H1 (cell line): ENCODE measurements at regions not wholly inside any gene's neighbourhood (a gene's known extent, or its start where the extent isn't known, plus 50 kb on each side); places are given as distances from the start of the nearest gene placed in this dataset.
A peak's percentile ranks its signal among the peaks of the same experiment; 100 is the strongest.

ENCODE experiments used
- CTCF ChIA-PET: fragments of 300-600 bp; sonication (Branson Sonifier 250); formaldehyde crosslinking; loops from one replicate; lab custom pipeline; 2021; ENCODE audit not compliant: partially characterized antibody; lab: Charles Lee
- POLR2A ChIA-PET: fragments of 300-600 bp; sonication (Branson Sonifier 250); formaldehyde crosslinking; loops from one replicate; lab custom pipeline; 2021; ENCODE audit warnings: inconsistent platforms; ENCODE audit not compliant: partially characterized antibody; lab: Charles Lee
- DNase-seq, 2 experiments: peaks; one replicate each; pipeline versions ENCODE4 v3.0.0 to v3.0.0-alpha.2; 2010 to 2022; ENCODE audit warnings: low spot score in 2 of 2, low read depth in 1 of 2, mixed read lengths in 1 of 2
- FAIRE-seq: peaks from 2 replicates; lab custom pipeline; 2011; peaks lifted over from hg19 to GRCh38; lab: Jason Lieb, UNC
- H2AFZ ChIP-seq: 2 replicates; pipeline ENCODE4 v1.8.1; 2012; ENCODE audit warnings: low read length, inconsistent platforms
- H2AK5ac ChIP-seq: 2 replicates; pipeline ENCODE4 v1.6.1; 2013; ENCODE audit warnings: low read depth, low read length
- H2BK120ac ChIP-seq: replicated peaks from 2 replicates; pipeline ENCODE3; 2013; ENCODE audit warnings: low read depth, low read length, inconsistent platforms
- H2BK12ac ChIP-seq: 2 replicates; pipeline ENCODE4 v1.6.1; 2013; ENCODE audit warnings: low read depth, low read length
- H2BK15ac ChIP-seq: 2 replicates; pipeline ENCODE4 v1.6.1; 2013; ENCODE audit warnings: low read length
- H2BK20ac ChIP-seq: 2 replicates; pipeline ENCODE4 v1.6.1; 2013; ENCODE audit warnings: low read length
- H2BK5ac ChIP-seq: 2 replicates; pipeline ENCODE4 v1.6.1; 2013; ENCODE audit warnings: low read depth, low read length
- H3K14ac ChIP-seq: 2 replicates; pipeline ENCODE4 v1.6.1; 2013; ENCODE audit warnings: inconsistent platforms; ENCODE audit not compliant: insufficient read length
- H3K18ac ChIP-seq: 2 replicates; pipeline ENCODE4 v1.6.1; 2013; ENCODE audit warnings: low read length; ENCODE audit errors: extremely low read depth
- H3K23ac ChIP-seq: 2 replicates; pipeline ENCODE4 v1.6.1; 2013; ENCODE audit warnings: inconsistent platforms; ENCODE audit not compliant: insufficient read length
- H3K23me2 ChIP-seq: 2 replicates; pipeline ENCODE4 v1.6.1; 2013; ENCODE audit warnings: low read depth, low read length
- H3K27ac ChIP-seq: 2 replicates; pipeline ENCODE4 v1.6.1; 2011; ENCODE audit warnings: low read depth, low read length, inconsistent platforms
- H3K27me3 ChIP-seq, 4 experiments: replicated peaks in 1 of 4; 1 replicate in 1 of 4; 2 replicates in 3 of 4; pipeline versions ENCODE4 v1.6.1 to v1.8.1; 2011 to 2013; ENCODE audit warnings: low read length in 3 of 4, mild to moderate bottlenecking in 3 of 4, inconsistent platforms in 2 of 4, mixed read lengths in 2 of 4, moderate library complexity in 1 of 4; ENCODE audit not compliant: control insufficient read depth in 3 of 4, insufficient read depth in 3 of 4; ENCODE audit errors: extremely low read depth in 1 of 4
- H3K36me3 ChIP-seq, 4 experiments: 2 replicates each; pipeline versions ENCODE4 v1.6.1 to v1.8.1; 2011 to 2013; ENCODE audit warnings: mild to moderate bottlenecking in 4 of 4, low read length in 3 of 4, moderate library complexity in 2 of 4, control low read depth in 1 of 4, inconsistent platforms in 1 of 4; ENCODE audit not compliant: insufficient read depth in 4 of 4, control insufficient read depth in 2 of 4
- H3K4ac ChIP-seq: replicated peaks from 2 replicates; pipeline ENCODE3; 2013; ENCODE audit warnings: low read length, low read depth, mixed read lengths, inconsistent platforms; ENCODE audit not compliant: insufficient read length
- H3K4me1 ChIP-seq, 4 experiments: replicated peaks in 1 of 4; 1 replicate in 1 of 4; 2 replicates in 3 of 4; pipeline versions ENCODE4 v1.6.1 to v1.8.1; 2011 to 2013; ENCODE audit warnings: low read length in 3 of 4, inconsistent platforms in 2 of 4, mixed read lengths in 1 of 4; ENCODE audit not compliant: insufficient read depth in 4 of 4, control insufficient read depth in 3 of 4
- H3K4me2 ChIP-seq, 2 experiments: 2 replicates each; pipeline versions ENCODE4 v1.6.1 to v1.8.1; 2011 to 2013; ENCODE audit warnings: low read depth in 2 of 2, low read length in 2 of 2, control low read depth in 1 of 2, inconsistent platforms in 1 of 2, mild to moderate bottlenecking in 1 of 2; ENCODE audit not compliant: insufficient read depth in 1 of 2
- H3K4me3 ChIP-seq, 4 experiments: fragments of 200-600, 300-600 bp in 1 of 4; sonication (generic), shearing (Covaris generic), sonication (Bioruptor Twin) in 1 of 4; 2 replicates each; pipeline versions ENCODE4 v1.5.1 to v1.8.1; 2011 to 2016; ENCODE audit warnings: low read length in 4 of 4, low read depth in 3 of 4, control low read depth in 2 of 4, inconsistent platforms in 2 of 4, mild to moderate bottlenecking in 2 of 4, mixed read lengths in 1 of 4, moderate library complexity in 1 of 4; ENCODE audit not compliant: insufficient read depth in 2 of 4; ENCODE audit errors: extremely low read depth in 1 of 4
- H3K56ac ChIP-seq: replicated peaks from 2 replicates; pipeline ENCODE3; 2013; ENCODE audit warnings: low read depth, mild to moderate bottlenecking, mixed read lengths, low read length, inconsistent platforms; ENCODE audit not compliant: insufficient read length
- H3K79me1 ChIP-seq: 2 replicates; pipeline ENCODE4 v1.6.1; 2013; ENCODE audit warnings: low read depth, low read length, control low read depth
- H3K79me2 ChIP-seq, 2 experiments: 2 replicates each; pipeline versions ENCODE4 v1.6.1 to v1.8.1; 2012 to 2013; ENCODE audit warnings: low read length in 2 of 2, mild to moderate bottlenecking in 2 of 2, inconsistent platforms in 1 of 2; ENCODE audit not compliant: insufficient read depth in 2 of 2, control insufficient read depth in 1 of 2
- H3K9ac ChIP-seq, 4 experiments: replicated peaks in 1 of 4; 1 replicate in 1 of 4; 2 replicates in 3 of 4; pipeline versions ENCODE4 v1.6.1 to v1.8.1; 2011 to 2013; ENCODE audit warnings: low read depth in 3 of 4, low read length in 3 of 4, control low read depth in 2 of 4, mild to moderate bottlenecking in 2 of 4, moderate library complexity in 2 of 4, inconsistent platforms in 1 of 4; ENCODE audit errors: extremely low read depth in 1 of 4
- H3K9me3 ChIP-seq, 2 experiments: 2 replicates each; pipeline versions ENCODE4 v1.6.1 to v1.8.1; 2012 to 2013; ENCODE audit warnings: mild to moderate bottlenecking in 2 of 2, moderate library complexity in 2 of 2, control low read depth in 1 of 2, inconsistent platforms in 1 of 2, low read depth in 1 of 2, low read length in 1 of 2, mixed read lengths in 1 of 2; ENCODE audit not compliant: insufficient read depth in 2 of 2
- H4K20me1 ChIP-seq, 2 experiments: replicated peaks in 1 of 2; 2 replicates each; pipeline versions ENCODE3 to v1.8.1; 2011 to 2013; ENCODE audit warnings: inconsistent platforms in 2 of 2, low read length in 2 of 2, mild to moderate bottlenecking in 1 of 2; ENCODE audit not compliant: insufficient read depth in 2 of 2, control insufficient read depth in 1 of 2
- H4K5ac ChIP-seq: 2 replicates; pipeline ENCODE4 v1.6.1; 2013; ENCODE audit warnings: low read length, low read depth, mixed read lengths, inconsistent platforms; ENCODE audit not compliant: insufficient read length
- H4K8ac ChIP-seq: 2 replicates; pipeline ENCODE4 v1.8.0; 2013; ENCODE audit warnings: mild to moderate bottlenecking, moderate library complexity, low read length, inconsistent platforms; ENCODE audit not compliant: insufficient read depth; ENCODE audit errors: extremely low read depth
- H4K91ac ChIP-seq: replicated peaks from 2 replicates; pipeline ENCODE3; 2013; ENCODE audit warnings: low read length, mixed read lengths, inconsistent platforms; ENCODE audit not compliant: insufficient read length
- POU5F1 ChIP-seq: IDR thresholded peaks from 2 replicates; pipeline ENCODE4 v1.6.1; 2011; ENCODE audit warnings: low read depth, mild to moderate bottlenecking, low read length, moderate library complexity

- H3K36me3 ChIP-seq = no peaks in the 10 kb centered on the region
- no peak overlapping the region for H3K27ac ChIP-seq
- no peak overlapping the region for H2BK12ac ChIP-seq
- no peak overlapping the region for H2AFZ ChIP-seq
- H3K79me2 ChIP-seq = peaks cover 0 to 10% of the 10 kb centered on the region in 2 experiments; a peak in 3 of 4 replicates
- peak overlapping the region; percentile 86 for H4K91ac ChIP-seq
- no peak overlapping the region for H3K4ac ChIP-seq
- no peak overlapping the region for H3K4me3 ChIP-seq
- H3K56ac ChIP-seq = no peak overlapping the region
- H3K18ac ChIP-seq = no peak overlapping the region
- no peaks in the 10 kb centered on the region for H4K20me1 ChIP-seq
- H3K9me3 ChIP-seq = no peaks in the 10 kb centered on the region
- H3K79me1 ChIP-seq = no peaks in the 10 kb centered on the region
- H4K8ac ChIP-seq = no peak overlapping the region
- no peaks in the 10 kb centered on the region; the same call in 1 of the 2 replicates for H3K23me2 ChIP-seq
- no peak overlapping the region for H2BK20ac ChIP-seq
- no peak for DNase-seq
- no peak overlapping the region for H2BK5ac ChIP-seq
- H3K4me2 ChIP-seq = no peak overlapping the region
- no peak overlapping the region for H2BK120ac ChIP-seq
- H3K23ac ChIP-seq = no peak overlapping the region
- H3K4me1 ChIP-seq = peaks cover 7 to 13% (median 11%) of the 10 kb centered on the region in 4 experiments; a peak in 5 of 7 replicates
- no peak overlapping the region for H3K9ac ChIP-seq
- POLR2A ChIA-PET = no interaction called here
- H2AK5ac ChIP-seq = no peak overlapping the region
- CTCF ChIA-PET = interaction anchor here (1.6 kb wide), 1 partner anchor 24 kb away, joined by 6 read pairs; no protein-coding TSS in a partner anchor
- FAIRE-seq = no peak
- no peak overlapping the region for H4K5ac ChIP-seq
- H2BK15ac ChIP-seq = no peak overlapping the region
- H3K14ac ChIP-seq = no peak overlapping the region
- no peaks in the 10 kb centered on the region; a peak in 2 of 7 replicates for H3K27me3 ChIP-seq
- no peak for TF ChIP-seq POU5F1
These were observed 95.4 kb upstream of the DAZL start for GRCh38 chr3:16700651-16701050.
